ENCODE measurements at regions not wholly inside any gene's neighbourhood (a gene's known extent, or its start where the extent isn't known, plus 50 kb on each side); places are given as distances from the start of the nearest gene placed in this dataset.

- no peak for DNase-seq
- Histone ChIP-seq H3K4me1 (peaks cover 8% of the 10 kb centered on the region), H3K4me3 (no peak overlapping the region), H3K9me3 (no peaks in the 10 kb centered on the region), H3K27ac (no peak overlapping the region), H3K27me3 (no peaks in the 10 kb centered on the region), H3K36me3 (ENCODE audit: low read depth, missing control alignments) (no peaks in the 10 kb centered on the region)
- intact Hi-C loops (cut with DNase I; ENCODE audit: low total_unique reads) = no loop called here
- TF ChIP-seq CTCF (IDR thresholded peaks at IDR 0.05) = no peak
- no peak for TF ChIP-seq POLR2A (IDR thresholded peaks at IDR 0.05)
- 88 to 90% methylated on average over 5 of the region's 5 CpGs for WGBS, 2 donors
These were observed 375.8 kb downstream of the GADD45G start for GRCh38 chr9:89980600-89980999.

GRCh38 chr9:89982016-89982415 is 377.2 kb downstream of the GADD45G start:
- no peak for DNase-seq
- TF ChIP-seq POLR2A (IDR thresholded peaks at IDR 0.05) = no peak
- TF ChIP-seq CTCF (IDR thresholded peaks at IDR 0.05) = no peak
- intact Hi-C loops (cut with DNase I; ENCODE audit: low total_unique reads) = no loop called here
- no peaks in the 10 kb centered on the region for H3K9me3 ChIP-seq
- WGBS, 2 donors = 37 to 39% methylated on average over 3 of the region's 3 CpGs
- H3K27ac ChIP-seq = no peak overlapping the region
- H3K27me3 ChIP-seq = no peaks in the 10 kb centered on the region
- H3K36me3 ChIP-seq (ENCODE audit: low read depth, missing control alignments) = no peaks in the 10 kb centered on the region
- peaks cover 6% of the 10 kb centered on the region for H3K4me1 ChIP-seq
- no peak overlapping the region for H3K4me3 ChIP-seq

- no peak overlapping the region for H3K4me3 ChIP-seq
- no peak for TF ChIP-seq POLR2A (IDR thresholded peaks at IDR 0.05)
- TF ChIP-seq CTCF (IDR thresholded peaks at IDR 0.05) = no peak
- no peaks in the 10 kb centered on the region for H3K36me3 ChIP-seq (ENCODE audit: low read depth, missing control alignments)
- 89 to 90% methylated on average over 3 of the region's 3 CpGs for WGBS, 2 donors
- H3K4me1 ChIP-seq = peaks cover 2% of the 10 kb centered on the region
- no peak overlapping the region for H3K27ac ChIP-seq
- no peaks in the 10 kb centered on the region for H3K9me3 ChIP-seq
- no peak for DNase-seq
- no peaks in the 10 kb centered on the region for H3K27me3 ChIP-seq
- intact Hi-C loops (cut with DNase I; ENCODE audit: low total_unique reads) = no loop called here
These were observed 378.6 kb downstream of the GADD45G start for GRCh38 chr9:89983411-89983810.

GRCh38 chr9:89984214-89984613 is 379.4 kb downstream of the GADD45G start:
- H3K9me3 ChIP-seq = no peaks in the 10 kb centered on the region
- WGBS, 2 donors = 61 to 66% methylated on average over 1 of the region's 1 CpG
- intact Hi-C loops (cut with DNase I; ENCODE audit: low total_unique reads) = no loop called here
- H3K27ac ChIP-seq = no peak overlapping the region
- TF ChIP-seq POLR2A (IDR thresholded peaks at IDR 0.05) (no peak), CTCF (IDR thresholded peaks at IDR 0.05) (no peak)
- H3K36me3 ChIP-seq (ENCODE audit: low read depth, missing control alignments) = no peaks in the 10 kb centered on the region
- no peak overlapping the region for H3K4me3 ChIP-seq
- H3K4me1 ChIP-seq = peaks cover 2% of the 10 kb centered on the region
- no peaks in the 10 kb centered on the region for H3K27me3 ChIP-seq
- no peak for DNase-seq

- Histone ChIP-seq H3K4me3 (no peak overlapping the region), H3K27me3 (no peaks in the 10 kb centered on the region), H3K36me3 (ENCODE audit: low read depth, missing control alignments) (no peaks in the 10 kb centered on the region), H3K4me1 (peaks cover 2% of the 10 kb centered on the region), H3K27ac (no peak overlapping the region), H3K9me3 (no peaks in the 10 kb centered on the region)
- intact Hi-C loops (cut with DNase I; ENCODE audit: low total_unique reads) = no loop called here
- WGBS, 2 donors = 94% methylated on average over 2 of the region's 2 CpGs
- TF ChIP-seq POLR2A (IDR thresholded peaks at IDR 0.05) (no peak), CTCF (IDR thresholded peaks at IDR 0.05) (no peak)
- no peak for DNase-seq
These were observed 380.3 kb downstream of the GADD45G start for GRCh38 chr9:89985068-89985467.

Data from testis (tissue), 2 donors.